ENCODE measurements at regions not wholly inside any gene's neighbourhood (a gene's known extent, or its start where the extent isn't known, plus 50 kb on each side); places are given as distances from the start of the nearest gene placed in this dataset.

DNA sequence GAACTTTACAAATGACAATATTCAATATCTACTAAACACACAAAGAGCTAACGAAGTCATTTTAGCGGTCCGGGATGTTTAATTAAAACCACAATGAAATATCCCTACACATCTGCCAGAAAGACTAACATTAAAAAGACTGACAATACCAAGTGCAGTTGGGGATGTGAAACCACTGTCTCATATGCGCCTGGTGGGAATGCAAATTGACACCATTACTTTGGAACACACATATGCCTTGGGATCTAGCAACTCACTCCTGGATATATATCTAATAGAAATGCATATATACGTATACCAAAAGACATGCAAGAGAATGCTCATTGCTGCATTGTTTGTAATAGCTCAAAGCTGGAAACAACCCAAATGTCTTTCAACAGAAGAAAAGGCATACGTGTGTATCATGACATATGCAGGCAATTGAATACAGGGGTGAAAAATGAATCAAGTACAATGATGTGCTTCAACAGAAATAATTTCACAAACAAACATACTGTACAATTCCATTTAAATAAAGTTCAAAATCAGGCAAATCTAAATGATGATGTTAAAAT is 153.3 kb downstream of the CARTPT start:
- no peak for DNase-seq

DNA sequence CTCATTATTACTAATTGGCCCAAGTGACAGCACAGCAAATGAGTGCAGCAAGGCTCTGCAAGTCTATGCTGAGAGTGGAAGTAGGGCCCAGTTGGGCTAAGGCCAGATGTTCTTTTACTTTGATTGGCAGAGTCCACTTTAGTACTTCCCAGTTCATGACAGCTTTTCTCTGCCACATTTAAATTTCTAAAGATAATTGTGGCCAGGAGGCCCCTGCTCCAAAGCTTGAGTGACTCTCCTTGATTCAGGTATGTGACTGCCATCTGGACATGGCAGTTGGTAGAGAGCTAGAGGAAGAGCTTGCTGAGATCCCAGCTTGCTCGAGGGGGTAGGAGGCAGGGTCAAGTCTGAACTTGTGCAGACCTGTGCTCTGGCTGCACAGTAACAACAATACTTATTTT is 154.1 kb downstream of the CARTPT start:
- DNase-seq: no peak

DNA sequence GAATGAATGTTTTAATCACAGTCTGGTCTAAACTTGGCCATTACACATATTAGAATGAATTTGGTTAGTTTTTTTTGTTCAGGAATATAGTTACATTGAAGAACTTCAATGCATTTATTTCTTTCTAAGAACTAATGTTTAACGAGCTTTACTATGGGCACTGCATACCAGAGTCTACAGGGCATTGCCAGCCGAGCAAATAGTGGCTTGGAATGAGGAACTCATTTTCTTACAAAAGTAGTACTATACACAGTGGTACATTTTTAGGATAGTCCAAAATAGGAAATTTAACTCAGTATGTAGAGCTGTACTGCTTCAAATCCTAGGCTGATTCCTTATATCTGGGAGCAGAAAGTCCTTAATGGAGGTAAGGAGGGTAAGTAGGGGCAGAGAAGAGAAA is 155.4 kb downstream of the CARTPT start:
- no peak for DNase-seq

DNA sequence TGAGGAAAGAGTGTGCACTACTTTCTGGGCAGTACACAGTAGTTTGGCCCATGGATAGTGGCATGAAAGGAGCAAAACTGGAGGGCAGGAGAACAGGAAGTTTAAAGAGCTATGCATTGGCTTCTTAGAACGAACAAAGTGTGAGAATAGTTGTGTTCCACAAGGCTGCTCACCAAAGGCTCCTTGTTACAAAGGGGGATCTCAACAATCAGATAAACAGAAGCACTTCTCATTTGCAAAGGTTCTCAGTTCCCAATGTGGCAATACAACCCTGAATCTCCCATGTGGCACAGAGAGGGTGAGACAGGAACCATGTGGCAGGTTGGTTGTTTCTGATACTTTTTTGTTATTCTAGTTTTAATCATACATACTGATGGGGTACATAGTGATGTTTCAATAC is 158.4 kb downstream of the CARTPT start:
- no peak for DNase-seq

DNA sequence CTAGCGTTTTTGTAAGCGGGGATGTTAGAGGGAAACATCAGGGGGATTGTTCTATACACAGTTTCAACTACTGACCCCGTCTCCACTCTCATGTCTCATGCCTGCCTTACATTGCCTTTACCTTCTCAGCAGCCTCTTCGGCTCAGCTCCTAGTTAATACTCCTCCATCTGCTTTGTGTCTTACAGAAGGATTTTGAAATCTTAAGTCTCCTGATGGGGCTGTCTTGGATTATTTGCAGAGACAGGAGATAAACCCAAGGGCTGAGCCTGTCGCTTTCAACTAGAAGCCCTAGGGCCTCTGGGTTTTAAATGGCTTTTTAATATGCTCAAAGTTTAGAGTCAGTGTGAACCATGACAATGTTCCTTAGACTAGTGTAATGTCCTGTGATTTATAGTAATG is 161.5 kb downstream of the CARTPT start:
- DNase-seq: no peak

DNA sequence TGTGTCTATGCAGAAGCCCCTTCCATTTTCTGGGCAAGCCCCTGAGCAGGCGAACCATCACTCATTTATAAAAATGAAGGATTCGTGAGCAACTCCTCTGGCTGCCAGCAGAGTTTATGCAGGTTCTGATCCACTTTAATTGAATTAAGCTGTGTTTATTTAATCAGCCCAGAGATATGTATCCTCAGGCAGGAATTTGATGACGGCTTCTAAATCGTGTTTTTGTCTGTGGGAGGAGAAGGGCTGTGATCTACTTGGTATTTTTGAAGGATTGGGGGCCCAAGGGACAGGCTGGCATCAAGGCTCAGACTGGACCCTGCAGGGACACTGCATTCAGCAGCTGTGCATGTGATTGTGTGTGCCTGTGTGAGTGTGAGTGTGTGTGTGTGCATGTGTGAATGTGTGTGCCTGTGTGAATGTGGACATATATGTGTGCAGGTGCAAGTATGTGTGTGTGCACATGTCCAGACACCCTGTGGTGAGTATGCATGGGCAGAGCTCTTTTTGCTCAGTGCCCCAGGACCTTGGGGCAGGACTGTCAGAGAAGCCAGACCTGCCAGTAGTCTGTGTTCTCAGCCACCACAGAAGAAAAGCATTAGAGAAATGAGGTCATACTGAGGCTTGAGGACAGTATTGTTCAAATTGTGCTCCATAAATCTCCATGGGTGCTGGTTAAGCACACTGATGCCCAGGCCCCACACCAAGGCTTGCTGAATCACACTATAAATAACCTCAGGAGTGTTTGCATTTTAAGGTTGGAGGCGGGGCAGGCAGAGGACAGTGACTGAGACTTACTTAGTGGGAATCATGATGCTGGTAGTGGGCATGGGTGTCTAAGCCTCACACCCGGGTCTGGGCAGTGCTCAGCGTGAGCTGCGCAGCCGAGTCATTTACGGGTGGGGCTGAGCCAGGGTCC is 164.0 kb downstream of the CARTPT start:
- peak; percentile 75 for DNase-seq

DNA sequence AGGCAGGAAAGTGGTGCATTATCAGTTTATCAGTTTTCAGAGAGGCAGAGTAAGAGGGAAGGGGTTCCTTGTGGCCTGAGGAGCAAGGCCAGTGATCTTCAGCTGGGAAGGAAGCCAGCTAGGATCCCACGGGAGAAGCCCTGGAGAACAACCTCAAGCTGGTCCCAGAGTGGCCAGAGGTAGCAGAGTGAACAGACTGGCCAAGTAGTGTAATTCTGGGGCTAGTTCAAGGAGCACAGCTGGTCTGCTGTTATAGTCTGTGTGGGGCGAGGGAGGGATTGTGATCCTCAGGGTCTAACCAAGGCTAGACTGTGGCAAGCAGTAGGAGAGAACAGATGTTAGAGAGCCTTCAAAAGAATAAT is 164.6 kb downstream of the CARTPT start:
- peak; percentile 13 for DNase-seq

DNA sequence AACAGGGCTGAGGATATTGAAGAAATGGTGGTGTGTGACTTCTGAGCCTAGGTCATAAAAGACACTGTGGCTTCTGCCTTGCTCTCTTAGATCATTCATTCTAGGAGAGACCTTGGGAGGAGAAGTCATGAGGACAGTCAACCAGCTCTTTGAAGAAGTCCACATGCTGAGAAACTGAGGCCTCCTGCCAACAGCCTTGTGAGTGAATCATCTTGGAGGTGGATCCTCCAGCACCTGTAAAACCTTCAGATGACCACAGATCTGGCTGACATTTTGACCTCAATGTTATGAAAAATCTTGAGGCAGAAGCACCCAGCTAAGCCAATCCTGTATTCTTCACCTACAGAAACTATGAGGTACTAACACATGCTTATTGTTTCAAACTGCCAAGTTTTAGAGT is 165.9 kb downstream of the CARTPT start:
- no peak for DNase-seq

DNA sequence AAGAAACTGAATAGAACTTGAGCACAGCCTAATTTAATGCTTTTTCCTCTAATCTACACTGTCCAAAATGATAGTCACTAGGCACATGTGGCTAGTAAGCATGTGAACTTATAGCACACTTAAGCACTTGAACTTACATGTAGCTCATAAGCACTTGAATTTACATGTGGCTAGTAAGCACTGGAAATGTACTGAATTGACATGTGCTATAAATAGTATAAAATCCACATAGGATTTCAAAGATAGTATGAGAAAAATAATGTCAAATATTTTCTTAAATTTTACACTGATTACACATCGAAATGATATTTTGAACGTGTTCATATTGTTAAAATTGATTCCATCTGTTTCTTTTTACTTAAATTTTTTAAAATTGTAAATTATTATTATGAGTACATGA is 167.3 kb downstream of the CARTPT start:
- no peak for DNase-seq

DNA sequence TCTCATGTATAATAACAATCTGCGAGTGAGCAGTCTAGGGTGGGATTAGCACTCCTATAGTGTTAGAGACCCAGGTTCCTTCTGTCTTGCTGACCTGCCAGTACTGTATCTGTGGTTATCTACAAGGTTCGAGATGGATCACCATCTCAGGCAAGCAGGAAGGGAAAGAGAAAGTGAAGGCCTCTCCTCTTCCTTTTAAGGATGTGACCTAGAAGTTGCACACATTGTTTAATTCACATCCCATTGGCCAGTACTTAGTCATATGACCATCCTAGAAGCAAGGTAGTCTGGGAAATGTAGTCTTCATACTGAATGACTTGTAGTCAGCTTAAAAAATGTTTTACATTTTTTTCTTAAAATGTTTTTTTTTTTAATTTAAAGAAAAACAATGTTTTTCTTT is 168.6 kb downstream of the CARTPT start:
- DNase-seq: peak; percentile 83

DNA sequence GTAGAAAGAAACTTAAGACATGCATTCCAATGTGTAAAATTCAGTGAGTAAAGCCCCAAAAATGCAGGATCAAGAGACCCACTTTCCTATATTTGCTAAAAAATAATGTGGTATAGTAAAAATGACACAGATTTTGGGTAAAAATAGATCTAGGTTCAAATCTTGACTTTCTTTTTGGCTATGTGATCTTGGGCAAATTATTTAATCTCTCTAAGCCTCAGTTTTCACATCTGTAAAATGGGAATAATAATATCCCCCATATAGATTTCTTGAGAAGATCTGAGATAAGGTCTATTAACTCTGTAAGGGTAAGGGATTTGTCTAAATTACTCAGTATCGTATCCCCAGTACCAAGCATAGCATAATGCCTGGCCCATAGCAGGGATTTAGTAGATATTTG is 172.3 kb downstream of the CARTPT start:
- no peak for DNase-seq

DNA sequence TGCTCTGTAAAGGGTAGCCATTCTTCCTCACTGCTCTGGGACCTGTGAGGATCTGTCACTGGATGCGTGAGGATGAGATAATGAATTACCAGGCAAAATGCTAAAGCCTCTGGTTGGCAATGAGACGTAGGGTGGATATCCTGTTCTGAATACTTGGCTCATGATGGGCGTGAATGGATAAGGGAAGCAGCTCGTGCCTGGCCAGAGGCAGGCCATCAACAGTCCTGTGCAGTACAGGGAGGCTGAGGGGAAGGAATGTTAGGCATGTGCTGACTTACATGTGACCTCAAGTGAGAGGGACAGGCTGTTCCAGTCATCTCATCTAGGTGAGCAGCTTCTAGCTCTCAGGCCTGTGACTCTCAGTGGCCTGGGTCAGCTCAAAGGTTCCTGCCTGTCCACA is 172.8 kb downstream of the CARTPT start:
- peak; percentile 68 for DNase-seq

DNA sequence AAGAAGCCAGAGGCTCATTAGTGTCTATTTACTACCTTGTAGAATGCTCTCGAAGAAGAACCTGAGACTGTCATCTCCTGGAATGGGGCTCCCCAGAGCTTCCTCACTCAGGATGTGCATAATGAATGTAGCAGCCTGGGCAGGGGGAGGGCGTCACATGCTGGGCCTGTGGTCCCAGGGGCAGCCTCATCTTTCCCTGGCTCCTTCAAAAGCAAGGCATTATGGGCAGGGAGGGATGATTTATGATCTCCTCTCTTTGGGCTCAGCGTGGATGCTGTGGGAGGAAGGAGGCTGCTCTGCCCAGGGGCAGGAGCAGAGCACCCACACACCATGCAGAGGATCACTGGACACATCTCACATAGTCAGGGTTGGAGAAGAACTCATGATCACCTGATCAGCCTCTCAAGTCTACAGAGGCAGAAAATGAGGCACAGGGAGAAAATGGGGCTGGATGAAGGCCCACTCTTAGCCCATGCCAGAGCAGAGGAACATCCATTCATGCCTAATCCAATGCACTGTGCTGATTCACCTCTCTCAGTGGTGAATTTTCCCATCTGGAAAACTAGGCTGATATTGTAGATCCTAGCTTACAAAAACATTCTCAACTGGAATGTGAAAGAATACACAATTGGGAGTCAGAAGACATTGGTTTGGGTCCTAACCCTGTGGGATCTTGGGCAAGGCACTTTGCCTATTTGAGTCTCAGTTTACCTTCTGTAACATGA is 173.7 kb downstream of the CARTPT start:
- DNase-seq: no peak

DNA sequence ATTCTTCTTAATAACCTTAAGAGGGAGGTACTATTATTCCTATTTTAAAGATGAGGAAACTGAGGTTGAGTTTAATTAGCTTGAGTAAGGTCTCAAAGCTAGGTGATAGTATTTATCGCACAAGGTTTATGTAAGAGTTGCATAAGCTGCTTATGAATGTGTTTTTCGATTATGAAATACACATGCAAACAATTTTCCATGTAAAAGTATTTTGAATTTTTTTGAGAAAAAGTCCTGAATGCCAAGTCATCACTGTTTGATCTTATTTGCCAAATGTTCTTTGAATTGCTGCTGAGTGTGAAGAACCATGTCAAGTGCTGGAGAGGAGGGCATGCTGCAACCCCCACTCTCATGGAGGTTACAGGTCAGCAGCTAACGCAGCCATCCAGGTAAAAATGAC is 174.4 kb downstream of the CARTPT start:
- DNase-seq: no peak

DNA sequence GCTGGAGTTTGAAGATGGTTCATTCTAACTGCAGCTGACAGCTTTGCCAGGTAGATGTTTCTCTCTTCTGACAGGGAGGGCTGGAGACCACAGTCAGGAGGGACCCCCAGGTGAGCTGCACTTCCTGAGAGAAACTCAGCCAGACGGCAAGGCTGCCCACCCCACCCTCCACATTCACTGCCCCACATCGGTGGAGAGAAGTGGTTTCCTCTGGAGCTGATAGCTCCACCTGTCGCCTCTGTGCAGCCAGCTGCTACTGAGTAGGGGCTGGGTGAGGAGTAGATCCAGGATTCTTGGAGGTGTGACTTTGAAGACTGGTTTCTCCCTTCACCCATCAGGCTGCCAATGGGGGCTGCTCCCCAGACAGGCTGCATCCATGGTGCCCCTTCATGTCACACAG is 175.0 kb downstream of the CARTPT start:
- no peak for DNase-seq

DNA sequence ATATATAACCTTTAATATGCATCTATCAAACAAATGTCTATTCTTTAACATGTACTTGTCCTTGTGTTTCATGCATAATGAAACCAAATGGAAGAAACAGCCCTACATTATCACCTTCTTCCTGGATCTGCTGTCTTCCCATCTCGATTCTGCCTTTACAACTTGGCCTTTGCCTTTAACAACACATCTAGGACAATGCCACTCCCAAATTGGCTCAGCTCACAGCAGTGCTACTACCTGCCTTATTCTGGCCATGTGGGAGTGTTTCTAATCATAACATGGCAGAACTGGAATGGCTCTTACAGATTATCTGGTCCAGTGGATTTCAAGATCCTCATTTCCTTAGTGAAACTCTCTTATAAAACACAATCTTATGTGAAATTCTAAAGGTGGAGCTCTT is 176.5 kb downstream of the CARTPT start:
- DNase-seq: no peak

DNA sequence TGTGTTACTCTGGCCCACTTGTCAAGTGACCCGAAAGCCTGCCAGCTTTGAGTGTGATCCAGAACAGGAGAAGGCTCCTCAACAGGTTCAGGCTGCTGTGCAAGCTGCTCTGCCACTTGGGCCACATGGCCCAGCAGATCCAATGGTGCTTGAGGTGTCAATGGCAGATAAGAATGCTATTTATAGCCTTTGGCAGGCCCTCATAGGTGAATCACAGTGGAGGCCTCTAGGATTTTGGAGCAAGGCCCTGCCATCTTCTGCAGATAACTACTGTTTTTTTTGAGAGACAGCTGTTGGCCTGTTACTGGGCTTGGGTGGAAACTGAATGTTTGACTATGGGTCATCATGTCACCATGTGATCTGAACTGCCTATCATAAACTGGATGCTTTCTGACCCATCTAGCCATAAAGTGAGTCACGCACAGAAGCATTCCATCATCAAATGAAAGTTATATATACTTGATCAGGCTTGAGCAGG is 180.8 kb downstream of the CARTPT start:
- DNase-seq: peak; percentile 68

DNA sequence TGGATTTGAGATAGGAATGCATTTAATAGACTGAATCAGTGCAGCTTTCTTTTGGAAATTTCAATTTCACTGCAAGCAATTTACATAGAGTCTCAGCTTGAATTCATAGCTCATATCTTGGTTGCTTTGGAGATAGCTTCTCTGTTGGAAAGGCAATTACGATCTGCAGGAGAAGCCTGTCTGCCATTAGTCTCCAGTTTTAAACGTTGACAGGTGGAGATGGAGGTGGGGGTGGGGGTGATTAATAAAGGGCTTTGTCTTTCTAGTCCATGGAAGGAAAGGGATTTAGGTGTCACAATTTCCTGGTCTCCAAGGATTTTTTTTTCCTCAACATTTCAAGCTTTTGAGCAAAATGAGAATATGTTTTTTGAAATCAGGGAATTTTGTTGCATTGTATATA is 184.7 kb downstream of the CARTPT start:
- DNase-seq: no peak

DNA sequence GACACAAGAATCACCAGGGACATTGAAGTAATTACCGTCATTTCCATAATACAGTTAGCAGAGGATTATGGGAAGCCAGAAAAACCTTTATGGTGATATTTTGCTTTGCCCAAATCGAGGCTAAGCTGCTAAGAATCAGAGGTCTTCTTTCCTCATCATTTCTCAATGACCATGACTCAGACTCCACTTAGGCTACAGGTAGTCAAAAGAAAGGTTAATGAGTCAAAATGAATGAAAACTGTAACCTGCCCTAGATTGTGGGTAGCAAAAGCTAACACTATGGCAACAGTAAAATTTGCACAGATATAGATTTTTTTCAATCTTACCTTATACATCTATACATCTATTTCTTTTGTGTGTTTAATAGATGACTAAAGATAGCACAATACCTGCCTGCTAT is 185.8 kb downstream of the CARTPT start:
- no peak for DNase-seq

DNA sequence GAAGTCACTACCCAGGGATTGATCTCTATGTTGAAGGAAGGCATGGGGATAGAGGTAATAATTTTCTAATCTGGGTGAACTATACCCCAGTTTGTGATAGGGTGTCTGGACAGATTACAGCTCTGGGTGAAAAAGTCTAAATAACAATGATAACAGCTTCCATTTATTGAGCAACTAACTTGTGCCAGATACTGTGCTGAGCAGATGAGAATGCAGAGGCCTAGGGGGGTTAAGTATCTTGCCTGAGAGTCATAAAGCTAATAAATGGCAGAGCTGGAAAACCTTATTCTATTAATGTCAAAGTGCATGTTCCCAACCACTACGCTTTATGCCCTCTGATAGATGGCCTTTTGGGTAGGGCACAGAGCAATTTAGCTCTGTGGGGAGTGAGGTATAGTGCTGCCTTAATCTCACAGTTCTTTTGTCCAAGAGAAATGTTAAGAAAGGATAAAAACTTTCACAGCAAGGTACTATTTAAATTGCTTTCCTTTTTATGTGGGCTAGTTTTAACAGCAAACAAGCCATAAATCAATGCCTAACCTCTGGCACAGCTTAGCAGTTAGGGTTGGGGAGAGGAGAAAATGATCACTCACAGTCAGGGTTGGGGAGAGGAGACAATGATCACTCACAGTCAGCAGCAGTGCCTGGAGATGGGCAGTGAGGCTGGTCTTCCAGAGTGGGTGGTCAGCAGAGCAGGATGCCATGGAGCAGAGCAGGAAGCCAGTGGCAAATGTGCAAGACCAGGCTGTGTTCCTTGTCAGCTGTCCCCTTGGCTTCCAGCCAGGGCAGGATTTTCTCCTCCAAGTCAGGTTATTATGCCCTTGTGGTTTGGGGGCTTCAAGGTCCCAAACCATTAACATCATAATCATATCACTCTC is 187.0 kb downstream of the CARTPT start:
- DNase-seq: no peak

DNA sequence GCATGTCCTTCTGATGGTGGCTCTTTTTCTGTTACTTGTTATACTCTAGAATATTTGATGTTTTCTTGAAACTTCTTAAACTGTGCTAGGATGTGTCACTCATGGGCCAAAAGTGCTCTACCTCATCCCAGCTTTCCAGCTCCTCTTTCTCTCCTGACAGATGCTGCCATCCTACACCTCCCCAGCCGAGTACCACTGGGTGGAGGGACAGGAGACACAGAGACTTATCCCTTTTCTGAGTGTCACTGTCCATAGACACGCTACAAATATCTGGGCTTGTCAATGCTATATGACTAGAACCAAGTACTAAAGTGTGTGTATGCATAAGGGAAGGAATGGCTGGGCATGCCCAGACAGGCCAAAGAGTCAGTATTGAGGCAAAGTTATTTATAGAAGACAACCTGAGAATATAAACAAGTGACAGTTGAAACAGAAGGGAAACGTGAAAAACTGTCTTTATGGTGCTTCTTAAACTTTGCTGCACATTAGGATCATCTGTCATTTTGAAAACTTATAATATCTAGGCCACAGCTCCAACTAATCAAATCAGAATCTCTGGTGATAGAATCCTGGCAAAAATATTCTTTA is 188.0 kb downstream of the CARTPT start:
- no peak for DNase-seq

DNA sequence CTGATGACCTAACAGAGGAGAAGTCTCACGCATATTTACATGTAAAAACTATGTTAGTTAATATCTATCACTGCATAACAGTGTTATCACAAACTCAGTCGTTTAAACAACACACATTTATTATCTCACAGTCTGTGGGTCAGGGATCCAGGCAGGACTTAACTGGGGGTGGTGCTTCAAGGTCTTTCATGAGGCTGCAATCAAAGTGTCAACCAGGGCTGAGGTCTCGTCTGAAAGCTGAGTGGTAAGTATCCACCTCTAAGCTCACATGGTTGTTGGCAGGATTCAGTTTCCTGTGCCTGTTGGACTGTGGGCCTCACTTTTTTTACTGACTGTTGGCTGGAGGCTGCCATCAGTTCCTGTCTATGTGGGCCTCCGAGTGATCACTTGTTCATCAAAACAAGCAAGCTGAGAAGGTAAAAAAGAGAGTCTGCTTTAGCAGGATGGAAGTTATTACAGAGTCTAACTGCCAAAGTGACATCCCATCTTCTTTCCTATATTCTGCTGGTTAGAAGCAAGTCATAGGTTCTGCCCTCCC is 188.6 kb downstream of the CARTPT start:
- DNase-seq: no peak
